GM06990 (cell line): ENCODE measurements at regions not wholly inside any gene's neighbourhood (a gene's known extent, or its start where the extent isn't known, plus 50 kb on each side); places are given as distances from the start of the nearest gene placed in this dataset.

Experiments used
- DNase-seq: peaks from one replicate; pipeline ENCODE4 v3.0.0-alpha.2; 2011; ENCODE audit not compliant: insufficient read length; ENCODE audit errors: extremely low read depth
- H3K27me3 ChIP-seq: replicated peaks from 2 replicates; pipeline ENCODE4 v1.6.0; 2011; ENCODE audit warnings: low read length; ENCODE audit not compliant: control insufficient read depth, insufficient read depth
- H3K36me3 ChIP-seq: 2 replicates; pipeline ENCODE4 v1.5.1; 2011; ENCODE audit warnings: low read length; ENCODE audit not compliant: control insufficient read depth, insufficient read depth
- H3K4me3 ChIP-seq: replicated peaks from 2 replicates; pipeline ENCODE4 v1.5.1; 2011; ENCODE audit warnings: low read depth, mild to moderate bottlenecking, control low read depth, low read length
- TF ChIP-seq, protein P1 (sequence below): IDR thresholded peaks from 2 replicates; pipeline ENCODE4 v1.5.1; 2011; ENCODE audit warnings: low read length, control low read depth, mild to moderate bottlenecking, inconsistent platforms; ENCODE audit not compliant: insufficient read depth, poor library complexity, severe bottlenecking

GRCh38 chr6:149212892-149213801, 104.4 kb upstream of the TAB2 start:
- TF ChIP-seq, protein P1, sequence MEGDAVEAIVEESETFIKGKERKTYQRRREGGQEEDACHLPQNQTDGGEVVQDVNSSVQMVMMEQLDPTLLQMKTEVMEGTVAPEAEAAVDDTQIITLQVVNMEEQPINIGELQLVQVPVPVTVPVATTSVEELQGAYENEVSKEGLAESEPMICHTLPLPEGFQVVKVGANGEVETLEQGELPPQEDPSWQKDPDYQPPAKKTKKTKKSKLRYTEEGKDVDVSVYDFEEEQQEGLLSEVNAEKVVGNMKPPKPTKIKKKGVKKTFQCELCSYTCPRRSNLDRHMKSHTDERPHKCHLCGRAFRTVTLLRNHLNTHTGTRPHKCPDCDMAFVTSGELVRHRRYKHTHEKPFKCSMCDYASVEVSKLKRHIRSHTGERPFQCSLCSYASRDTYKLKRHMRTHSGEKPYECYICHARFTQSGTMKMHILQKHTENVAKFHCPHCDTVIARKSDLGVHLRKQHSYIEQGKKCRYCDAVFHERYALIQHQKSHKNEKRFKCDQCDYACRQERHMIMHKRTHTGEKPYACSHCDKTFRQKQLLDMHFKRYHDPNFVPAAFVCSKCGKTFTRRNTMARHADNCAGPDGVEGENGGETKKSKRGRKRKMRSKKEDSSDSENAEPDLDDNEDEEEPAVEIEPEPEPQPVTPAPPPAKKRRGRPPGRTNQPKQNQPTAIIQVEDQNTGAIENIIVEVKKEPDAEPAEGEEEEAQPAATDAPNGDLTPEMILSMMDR: no peak
- Histone ChIP-seq H3K36me3 (no peaks in the 10 kb centered on the region), H3K4me3 (no peak overlapping the region), H3K27me3 (no peaks in the 10 kb centered on the region)
- DNase-seq: no peak

DNA sequence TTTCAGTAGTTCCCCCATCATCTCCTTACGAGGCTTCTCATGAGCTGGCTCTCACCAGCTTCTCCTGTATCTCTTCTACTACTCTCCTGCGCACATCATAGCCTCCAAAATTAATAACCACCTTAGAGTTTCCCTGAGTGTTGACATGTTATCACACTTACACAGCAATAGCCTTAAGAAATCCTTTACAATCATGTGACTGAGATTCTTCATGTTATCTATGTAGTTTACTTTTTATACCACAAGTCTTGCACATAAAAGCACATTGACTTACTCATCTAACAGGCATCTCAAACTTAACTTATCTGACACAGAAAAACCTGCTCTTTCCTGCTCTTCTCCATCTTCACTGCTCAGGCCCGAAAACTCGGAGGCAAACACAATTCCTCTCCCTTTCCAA, 103.7 kb upstream of the TAB2 start:
- Histone ChIP-seq H3K27me3 (no peaks in the 10 kb centered on the region), H3K4me3 (no peak overlapping the region), H3K36me3 (no peaks in the 10 kb centered on the region)
- DNase-seq: no peak
- TF ChIP-seq, protein P1: no peak

- Histone ChIP-seq H3K4me3 (no peak overlapping the region), H3K36me3 (no peaks in the 10 kb centered on the region), H3K27me3 (no peaks in the 10 kb centered on the region)
- no peak for DNase-seq
- TF ChIP-seq, protein P1: no peak
Measured at GRCh38 chr6:149216459-149216858, 101.1 kb upstream of the TAB2 start.

DNA sequence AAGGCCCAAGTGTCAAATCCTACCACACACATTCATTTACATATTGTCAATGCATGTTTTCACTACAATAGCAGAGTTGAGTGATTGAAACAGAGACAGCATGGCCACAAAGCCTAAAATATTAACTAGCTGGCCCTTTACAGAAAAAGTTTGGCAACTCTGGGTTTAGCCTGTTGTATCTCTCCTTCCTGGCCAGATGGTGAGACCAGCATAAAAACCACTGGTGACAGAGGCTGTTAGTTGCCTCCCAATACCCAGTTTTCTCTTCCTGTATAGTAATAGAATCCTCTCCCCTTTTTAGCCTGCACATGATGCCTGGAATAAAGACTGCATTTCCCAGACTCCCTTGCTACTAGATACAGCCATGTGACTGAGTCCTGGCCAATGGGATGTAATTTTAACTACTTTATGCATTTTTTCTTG, 100.0 kb upstream of the TAB2 start:
- TF ChIP-seq, protein P1: no peak
- Histone ChIP-seq H3K36me3 (no peaks in the 10 kb centered on the region), H3K27me3 (no peaks in the 10 kb centered on the region), H3K4me3 (no peak overlapping the region)
- DNase-seq: no peak

DNA sequence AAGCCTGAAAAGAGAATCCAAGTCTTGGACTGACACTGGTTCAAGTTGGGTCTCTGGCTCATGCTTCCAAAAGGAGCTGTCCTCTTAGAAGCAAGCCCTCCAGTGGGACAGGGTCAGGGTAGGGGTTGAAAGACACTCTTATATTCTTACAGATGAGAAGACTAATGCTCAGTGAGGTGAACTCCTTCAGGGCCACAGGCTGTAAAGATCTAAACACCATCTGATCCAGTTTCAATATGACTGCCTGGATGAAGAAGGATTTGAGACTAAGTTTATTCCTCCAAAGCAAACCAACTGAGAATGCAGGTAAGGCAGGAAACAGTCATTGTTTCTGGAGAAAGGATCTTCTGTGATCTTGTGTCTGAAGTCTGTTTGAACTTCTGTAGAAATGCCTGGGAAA, 99.0 kb upstream of the TAB2 start:
- TF ChIP-seq, protein P1: no peak
- H3K4me3 ChIP-seq: no peak overlapping the region

More for the DNA sequence above, 99.0 kb upstream of the TAB2 start:
- Histone ChIP-seq H3K36me3 (no peaks in the 10 kb centered on the region), H3K27me3 (no peaks in the 10 kb centered on the region)
- no peak for DNase-seq
